ENCODE measurements at regions not wholly inside any gene's neighbourhood (a gene's known extent, or its start where the extent isn't known, plus 50 kb on each side); places are given as distances from the start of the nearest gene placed in this dataset.

DNA sequence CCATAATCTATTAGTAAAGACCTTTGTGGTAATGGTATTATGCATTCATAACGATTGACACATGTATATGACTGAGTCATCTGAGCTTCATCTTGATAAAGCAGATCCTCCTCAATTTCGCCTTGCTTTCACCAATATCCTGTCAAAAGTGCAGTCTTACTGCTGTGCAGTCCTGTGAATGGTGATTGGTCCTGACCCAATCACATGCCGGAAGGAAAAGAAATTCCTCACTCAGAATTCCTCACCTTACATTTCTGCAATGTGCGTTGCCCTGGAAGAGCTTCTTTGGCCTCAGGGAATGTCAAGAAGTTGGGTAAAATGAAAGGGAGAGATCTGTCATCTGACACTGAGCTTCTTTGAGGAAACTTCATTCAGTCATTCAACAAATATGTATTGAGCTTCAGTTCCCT, 121.0 kb upstream of the TSPAN2 start:
- peak; percentile 70 for DNase-seq (ENCODE audit: low read depth)
- no peak overlapping the region for H3K4me3 ChIP-seq (ENCODE audit: low read depth, low read length)
- TF ChIP-seq, protein P1, sequence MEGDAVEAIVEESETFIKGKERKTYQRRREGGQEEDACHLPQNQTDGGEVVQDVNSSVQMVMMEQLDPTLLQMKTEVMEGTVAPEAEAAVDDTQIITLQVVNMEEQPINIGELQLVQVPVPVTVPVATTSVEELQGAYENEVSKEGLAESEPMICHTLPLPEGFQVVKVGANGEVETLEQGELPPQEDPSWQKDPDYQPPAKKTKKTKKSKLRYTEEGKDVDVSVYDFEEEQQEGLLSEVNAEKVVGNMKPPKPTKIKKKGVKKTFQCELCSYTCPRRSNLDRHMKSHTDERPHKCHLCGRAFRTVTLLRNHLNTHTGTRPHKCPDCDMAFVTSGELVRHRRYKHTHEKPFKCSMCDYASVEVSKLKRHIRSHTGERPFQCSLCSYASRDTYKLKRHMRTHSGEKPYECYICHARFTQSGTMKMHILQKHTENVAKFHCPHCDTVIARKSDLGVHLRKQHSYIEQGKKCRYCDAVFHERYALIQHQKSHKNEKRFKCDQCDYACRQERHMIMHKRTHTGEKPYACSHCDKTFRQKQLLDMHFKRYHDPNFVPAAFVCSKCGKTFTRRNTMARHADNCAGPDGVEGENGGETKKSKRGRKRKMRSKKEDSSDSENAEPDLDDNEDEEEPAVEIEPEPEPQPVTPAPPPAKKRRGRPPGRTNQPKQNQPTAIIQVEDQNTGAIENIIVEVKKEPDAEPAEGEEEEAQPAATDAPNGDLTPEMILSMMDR (conservative IDR thresholded peaks at IDR 0.05; ENCODE audit: low read depth, low read length): no peak

DNA sequence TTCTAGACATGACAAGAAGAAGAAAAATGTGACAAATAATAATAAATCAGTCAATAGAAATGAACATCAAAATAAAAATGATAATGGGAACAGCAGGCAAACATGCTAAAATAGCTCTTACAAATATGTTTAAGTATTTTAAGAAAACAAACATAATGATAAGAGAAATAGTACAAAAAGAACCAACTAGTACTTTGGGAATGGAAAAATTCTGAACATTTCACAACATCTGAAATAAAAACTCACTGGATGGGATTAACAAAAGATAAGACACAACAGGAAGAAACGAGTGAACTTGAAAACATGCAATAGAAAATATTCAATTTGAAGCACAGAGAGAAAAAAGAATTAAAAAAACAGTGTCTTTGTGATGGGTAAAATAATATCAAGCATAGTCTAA, 115.2 kb upstream of the TSPAN2 start:
- DNase-seq (ENCODE audit: low read depth): peak; percentile 57
- no peak overlapping the region for H3K4me3 ChIP-seq (ENCODE audit: low read depth, low read length)
- TF ChIP-seq, protein P1 (conservative IDR thresholded peaks at IDR 0.05; ENCODE audit: low read depth, low read length): no peak

DNA sequence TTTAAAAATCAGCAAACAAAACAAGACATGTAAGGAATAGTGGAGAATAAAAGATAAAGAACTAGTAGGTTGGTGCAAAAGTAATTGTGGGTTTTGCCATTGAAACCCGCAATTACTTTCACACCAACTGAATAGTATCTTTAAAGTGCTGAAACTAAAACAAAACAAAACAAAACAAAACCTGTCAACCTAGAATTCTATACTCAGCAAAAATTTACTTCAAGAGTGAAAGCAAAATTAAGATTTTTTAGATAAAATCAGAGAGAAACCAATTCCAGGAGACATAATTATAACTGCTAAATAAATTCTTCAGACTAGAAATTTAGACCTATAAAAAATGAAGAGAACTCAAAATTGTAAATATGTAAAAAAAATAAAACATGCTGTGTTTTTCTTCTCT, 114.0 kb upstream of the TSPAN2 start:
- TF ChIP-seq, protein P1 (conservative IDR thresholded peaks at IDR 0.05; ENCODE audit: low read depth, low read length): no peak
- no peak overlapping the region for H3K4me3 ChIP-seq (ENCODE audit: low read depth, low read length)
- DNase-seq (ENCODE audit: low read depth): no peak

DNA sequence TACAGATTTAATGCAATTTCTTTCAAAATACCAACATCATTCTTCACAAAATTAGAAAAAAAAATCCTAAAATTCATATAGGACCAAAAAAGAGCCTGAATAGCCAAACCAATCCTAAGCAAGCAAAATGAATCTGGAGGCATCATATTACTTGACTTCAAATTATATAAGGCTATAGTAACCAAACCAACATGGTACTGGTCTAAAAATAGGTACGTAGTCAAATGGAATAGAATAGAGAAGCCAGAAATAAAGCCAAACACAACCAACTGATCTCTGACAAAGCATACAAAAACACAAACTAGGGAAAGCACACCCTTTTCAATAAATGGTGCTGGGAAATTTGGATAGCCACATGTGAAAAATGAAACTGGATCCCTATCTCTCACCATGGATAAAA, 112.3 kb upstream of the TSPAN2 start:
- DNase-seq (ENCODE audit: low read depth): no peak
- TF ChIP-seq, protein P1 (conservative IDR thresholded peaks at IDR 0.05; ENCODE audit: low read depth, low read length): no peak
- no peak overlapping the region for H3K4me3 ChIP-seq (ENCODE audit: low read depth, low read length)

DNA sequence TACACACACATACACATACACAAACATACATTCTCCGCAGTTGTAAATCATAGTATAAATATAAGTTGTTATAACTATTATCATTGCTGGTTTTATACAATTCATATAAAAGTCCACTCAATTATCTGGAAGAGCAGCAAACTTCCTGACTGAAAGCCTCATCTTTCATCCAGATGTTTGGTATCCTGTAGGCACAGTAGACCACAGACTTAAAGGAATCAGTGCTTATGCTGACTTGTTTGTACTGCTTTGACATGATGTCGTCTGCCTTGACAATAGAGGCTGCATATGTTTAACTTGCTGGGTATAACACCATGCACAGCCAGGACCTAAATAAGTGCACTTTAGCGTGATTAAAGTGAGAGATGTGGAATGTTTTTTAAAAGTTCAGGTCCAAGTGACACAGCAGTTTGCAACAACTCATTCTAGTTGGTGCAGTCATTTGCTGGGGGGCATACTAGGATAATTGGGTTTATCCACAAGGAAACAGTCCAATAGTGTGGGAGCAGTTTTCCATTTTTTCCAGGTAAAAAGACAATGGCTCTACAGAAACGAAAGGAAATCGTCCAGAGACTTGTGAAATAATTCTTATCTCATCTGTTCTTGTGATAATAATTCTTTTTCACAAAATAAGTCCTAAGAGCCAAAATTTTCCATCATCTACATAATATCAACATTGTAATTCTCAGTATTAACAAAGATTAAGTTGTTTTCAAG, 110.3 kb upstream of the TSPAN2 start:
- no peak for DNase-seq (ENCODE audit: low read depth)
- TF ChIP-seq, protein P1 (conservative IDR thresholded peaks at IDR 0.05; ENCODE audit: low read depth, low read length): no peak
- no peak overlapping the region for H3K4me3 ChIP-seq (ENCODE audit: low read depth, low read length)

DNA sequence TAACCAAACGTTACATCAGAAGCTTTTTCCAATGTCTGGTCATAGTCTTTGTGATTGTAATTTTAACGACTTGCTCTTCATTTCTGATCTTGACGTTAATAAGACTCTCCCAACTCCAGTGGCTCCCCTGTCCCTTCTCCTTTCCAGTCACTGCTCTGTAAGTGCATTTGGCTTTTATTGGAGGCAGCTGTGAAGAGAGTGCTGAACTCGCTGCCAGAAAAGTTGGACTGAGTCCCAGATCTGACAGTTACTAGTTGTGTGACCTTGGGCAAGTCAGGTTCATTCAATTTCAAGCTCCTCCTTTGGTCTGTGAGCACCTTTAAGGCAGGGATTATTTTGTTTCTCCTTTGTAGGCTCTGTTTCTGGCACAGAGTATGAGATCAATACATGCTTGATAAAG, 109.6 kb upstream of the TSPAN2 start:
- H3K4me3 ChIP-seq (ENCODE audit: low read depth, low read length): no peak overlapping the region
- peak; percentile 68 for DNase-seq (ENCODE audit: low read depth)
- TF ChIP-seq, protein P1 (conservative IDR thresholded peaks at IDR 0.05; ENCODE audit: low read depth, low read length): no peak

DNA sequence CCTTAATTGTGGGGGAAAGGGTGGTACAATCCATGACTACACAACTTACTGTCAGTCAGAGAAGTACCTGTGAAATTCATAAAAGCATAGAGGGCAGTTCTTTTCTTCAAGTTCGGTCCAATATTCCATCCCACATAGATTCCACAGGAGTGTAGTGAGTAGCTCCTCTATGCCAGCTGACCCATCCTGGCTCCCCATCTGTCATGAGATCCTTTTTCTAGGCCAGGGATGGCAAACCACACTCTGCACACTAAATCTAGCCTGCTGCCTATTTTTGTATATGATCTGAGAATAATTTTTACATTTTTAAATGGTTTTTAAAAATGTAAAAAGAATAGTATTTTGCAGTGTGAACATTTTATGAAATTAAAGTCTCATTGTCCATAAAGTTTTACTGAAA, 107.0 kb upstream of the TSPAN2 start:
- no peak for DNase-seq (ENCODE audit: low read depth)
- TF ChIP-seq, protein P1 (conservative IDR thresholded peaks at IDR 0.05; ENCODE audit: low read depth, low read length): no peak

More for the DNA sequence above, 107.0 kb upstream of the TSPAN2 start:
- no peak overlapping the region for H3K4me3 ChIP-seq (ENCODE audit: low read depth, low read length)

Measured in choroid plexus epithelial cell (primary cell).